GM18502 (cell line): ENCODE measurements at regions not wholly inside any gene's neighbourhood (a gene's known extent, or its start where the extent isn't known, plus 50 kb on each side); places are given as distances from the start of the nearest gene placed in this dataset.
A peak's percentile ranks its signal among the peaks of the same experiment; 100 is the strongest.

Source experiments
- ATAC-seq: cut with Tn5 transposase; IDR thresholded peaks from one replicate; pipeline ENCODE4 v1.9.1; 2021; ENCODE audit warnings: mild to moderate bottlenecking; ENCODE audit not compliant: unreplicated experiment, poor library complexity

GRCh38 chr12:21993438-21993981, 52.3 kb upstream of the ABCC9 start:
- no peak for ATAC-seq

GRCh38 chr12:21992823-21993222, 51.6 kb upstream of the ABCC9 start:
- ATAC-seq = peak; percentile 93

GRCh38 chr12:21991526-21991925, 50.3 kb upstream of the ABCC9 start:
- no peak for ATAC-seq
